ENCODE measurements at regions not wholly inside any gene's neighbourhood (a gene's known extent, or its start where the extent isn't known, plus 50 kb on each side); places are given as distances from the start of the nearest gene placed in this dataset.

DNA sequence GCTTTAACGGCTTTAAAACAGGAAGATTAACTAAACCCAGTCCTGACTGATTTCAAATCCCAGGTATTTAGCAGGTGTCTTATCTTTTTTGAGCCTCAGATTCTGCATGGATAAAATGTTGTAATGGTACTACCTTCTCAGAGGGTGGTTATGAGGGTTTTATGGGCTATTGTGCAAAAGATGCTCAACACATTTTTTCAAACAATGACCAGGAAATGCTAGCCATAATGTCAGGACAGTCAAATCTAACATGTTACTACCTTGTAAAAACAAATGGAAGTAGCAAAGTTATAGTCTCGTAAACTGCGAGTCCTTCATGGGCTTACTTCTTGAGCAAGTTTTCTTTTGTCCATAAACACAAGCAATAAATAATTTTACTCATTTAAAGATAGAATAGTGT is 162.1 kb upstream of the TFPI start (continued):
- no peak for TF ChIP-seq CREB1 (IDR thresholded peaks at IDR 0.05)

DNA sequence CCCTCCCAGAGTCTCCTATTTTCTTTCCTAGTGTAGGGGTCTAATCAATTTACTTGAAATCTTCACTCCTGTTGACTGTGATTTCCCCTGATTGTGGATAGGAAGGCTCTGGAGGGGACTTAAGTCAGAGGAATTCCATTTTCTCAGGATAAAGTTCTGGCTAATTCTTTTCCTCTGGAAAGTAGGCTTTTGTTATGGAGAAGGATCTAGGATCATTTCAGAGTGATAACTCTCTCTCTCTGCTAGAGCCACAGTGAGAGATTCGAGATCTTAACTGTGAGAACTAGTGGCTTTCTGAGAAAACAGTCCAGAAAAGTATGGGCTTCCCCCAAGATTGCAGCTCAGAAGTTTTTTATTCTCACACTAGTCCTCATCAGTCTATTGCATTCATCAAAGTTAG is 163.9 kb upstream of the TFPI start:
- DNase-seq (ENCODE audit: low read depth in 1 of 2, low spot score in 2 of 2) (no peak), FAIRE-seq (no peak)
- H3K23ac ChIP-seq (ENCODE audit: insufficient read length): no peak overlapping the region
- peaks cover 0 to 8% (median 2%) of the 10 kb centered on the region in 4 experiments; a peak in 3 of 7 replicates for H3K4me1 ChIP-seq (replicated peaks in 1 of 4; ENCODE audit: control insufficient read depth in 3 of 4, insufficient read depth in 4 of 4, low read length in 3 of 4)
- H2BK20ac ChIP-seq (ENCODE audit: low read length): peak overlapping the region; percentile 6
- no peak overlapping the region for H3K4me3 ChIP-seq (ENCODE audit: extremely low read depth in 1 of 4, insufficient read depth in 2 of 4, low read depth in 3 of 4, low read length in 4 of 4)
- H3K36me3 ChIP-seq (ENCODE audit: control insufficient read depth in 2 of 4, insufficient read depth in 4 of 4, low read length in 3 of 4): peaks cover 0 to 5% (median 0%) of the 10 kb centered on the region in 4 experiments; a peak in 3 of 8 replicates
- no peak overlapping the region for H3K56ac ChIP-seq (replicated peaks; ENCODE audit: insufficient read length, low read depth, low read length)
- no peak overlapping the region for H3K9ac ChIP-seq (replicated peaks in 1 of 4; ENCODE audit: extremely low read depth in 1 of 4, low read depth in 3 of 4, low read length in 3 of 4)
- H4K91ac ChIP-seq (replicated peaks; ENCODE audit: insufficient read length, low read length): no peak overlapping the region
- H3K23me2 ChIP-seq (ENCODE audit: low read depth, low read length): no peaks in the 10 kb centered on the region
- no peaks in the 10 kb centered on the region for H4K20me1 ChIP-seq (replicated peaks in 1 of 2; ENCODE audit: control insufficient read depth in 1 of 2, insufficient read depth in 2 of 2, low read length in 2 of 2)
- no peaks in the 10 kb centered on the region for H3K79me2 ChIP-seq (ENCODE audit: control insufficient read depth in 1 of 2, insufficient read depth in 2 of 2, low read length in 2 of 2)
- H3K27ac ChIP-seq (ENCODE audit: low read depth, low read length): no peak overlapping the region
- CTCF ChIA-PET (ENCODE audit: partially characterized antibody): no interaction called here
- no peak overlapping the region for H2AK5ac ChIP-seq (ENCODE audit: low read depth, low read length)
- no peak overlapping the region for H4K5ac ChIP-seq (ENCODE audit: insufficient read length, low read depth, low read length)
- H2BK120ac ChIP-seq (replicated peaks; ENCODE audit: low read depth, low read length): no peak overlapping the region
- H3K4ac ChIP-seq (replicated peaks; ENCODE audit: insufficient read length, low read depth, low read length): no peak overlapping the region
- POLR2A ChIA-PET (ENCODE audit: partially characterized antibody): no interaction called here
- H2BK12ac ChIP-seq (ENCODE audit: low read depth, low read length): no peak overlapping the region
- no peak overlapping the region for H2BK15ac ChIP-seq (ENCODE audit: low read length)
- H2BK5ac ChIP-seq (ENCODE audit: low read depth, low read length): no peak overlapping the region
- H3K18ac ChIP-seq (ENCODE audit: extremely low read depth, low read length): no peak overlapping the region
- H3K14ac ChIP-seq (ENCODE audit: insufficient read length): no peak overlapping the region
- H3K9me3 ChIP-seq (ENCODE audit: insufficient read depth in 2 of 2, low read depth in 1 of 2, low read length in 1 of 2): peaks cover 7 to 15% of the 10 kb centered on the region in 2 experiments; a peak in 2 of 4 replicates
- no peaks in the 10 kb centered on the region for H3K79me1 ChIP-seq (ENCODE audit: low read depth, low read length)
- no peak overlapping the region for H4K8ac ChIP-seq (ENCODE audit: extremely low read depth, insufficient read depth, low read length)
- WGBS, 2 experiments (ENCODE audit: extremely low coverage in 1 of 2, insufficient coverage in 1 of 2, insufficient read length in 1 of 2, insufficient replicate concordance in 2 of 2, low coverage in 1 of 2, low lambda C conversion rate in 2 of 2, missing lambda C conversion rate in 1 of 2): 75% methylated on average over 1 of the region's 1 CpG; no CpG with 5 or more reads in 1 of the 2 experiments
- H3K27me3 ChIP-seq (replicated peaks in 1 of 4; ENCODE audit: control insufficient read depth in 3 of 4, extremely low read depth in 1 of 4, insufficient read depth in 3 of 4, low read length in 3 of 4): no peaks in the 10 kb centered on the region
- H3K4me2 ChIP-seq (ENCODE audit: insufficient read depth in 1 of 2, low read depth in 2 of 2, low read length in 2 of 2): no peak overlapping the region; a peak in 1 of 4 replicates
- H2AFZ ChIP-seq (ENCODE audit: low read length): no peak overlapping the region
- TF ChIP-seq TEAD4 (IDR thresholded peaks at IDR 0.05; ENCODE audit: low read depth, low read length) (no peak), CHD2 (IDR thresholded peaks at IDR 0.05; ENCODE audit: low read length) (no peak), POLR2AphosphoS5 (IDR thresholded peaks at IDR 0.05; ENCODE audit: low read depth, low read length) (no peak), EZH2 (IDR thresholded peaks at IDR 0.05; ENCODE audit: low read depth, low read length, severe bottlenecking) (no peak), CREB1 (IDR thresholded peaks at IDR 0.05) (no peak), KDM5A (IDR thresholded peaks at IDR 0.05; ENCODE audit: low read length) (no peak), NRF1 (IDR thresholded peaks at IDR 0.05; ENCODE audit: low read depth, low read length) (no peak)
- TF ChIP-seq, protein P1, sequence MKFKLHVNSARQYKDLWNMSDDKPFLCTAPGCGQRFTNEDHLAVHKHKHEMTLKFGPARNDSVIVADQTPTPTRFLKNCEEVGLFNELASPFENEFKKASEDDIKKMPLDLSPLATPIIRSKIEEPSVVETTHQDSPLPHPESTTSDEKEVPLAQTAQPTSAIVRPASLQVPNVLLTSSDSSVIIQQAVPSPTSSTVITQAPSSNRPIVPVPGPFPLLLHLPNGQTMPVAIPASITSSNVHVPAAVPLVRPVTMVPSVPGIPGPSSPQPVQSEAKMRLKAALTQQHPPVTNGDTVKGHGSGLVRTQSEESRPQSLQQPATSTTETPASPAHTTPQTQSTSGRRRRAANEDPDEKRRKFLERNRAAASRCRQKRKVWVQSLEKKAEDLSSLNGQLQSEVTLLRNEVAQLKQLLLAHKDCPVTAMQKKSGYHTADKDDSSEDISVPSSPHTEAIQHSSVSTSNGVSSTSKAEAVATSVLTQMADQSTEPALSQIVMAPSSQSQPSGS (IDR thresholded peaks at IDR 0.05; ENCODE audit: low read length): no peak
- TF ChIP-seq, protein P2, sequence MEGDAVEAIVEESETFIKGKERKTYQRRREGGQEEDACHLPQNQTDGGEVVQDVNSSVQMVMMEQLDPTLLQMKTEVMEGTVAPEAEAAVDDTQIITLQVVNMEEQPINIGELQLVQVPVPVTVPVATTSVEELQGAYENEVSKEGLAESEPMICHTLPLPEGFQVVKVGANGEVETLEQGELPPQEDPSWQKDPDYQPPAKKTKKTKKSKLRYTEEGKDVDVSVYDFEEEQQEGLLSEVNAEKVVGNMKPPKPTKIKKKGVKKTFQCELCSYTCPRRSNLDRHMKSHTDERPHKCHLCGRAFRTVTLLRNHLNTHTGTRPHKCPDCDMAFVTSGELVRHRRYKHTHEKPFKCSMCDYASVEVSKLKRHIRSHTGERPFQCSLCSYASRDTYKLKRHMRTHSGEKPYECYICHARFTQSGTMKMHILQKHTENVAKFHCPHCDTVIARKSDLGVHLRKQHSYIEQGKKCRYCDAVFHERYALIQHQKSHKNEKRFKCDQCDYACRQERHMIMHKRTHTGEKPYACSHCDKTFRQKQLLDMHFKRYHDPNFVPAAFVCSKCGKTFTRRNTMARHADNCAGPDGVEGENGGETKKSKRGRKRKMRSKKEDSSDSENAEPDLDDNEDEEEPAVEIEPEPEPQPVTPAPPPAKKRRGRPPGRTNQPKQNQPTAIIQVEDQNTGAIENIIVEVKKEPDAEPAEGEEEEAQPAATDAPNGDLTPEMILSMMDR (IDR thresholded peaks at IDR 0.05; ENCODE audit: control extremely low read depth in 1 of 3, insufficient read depth in 1 of 3, low read depth in 1 of 3, low read length in 3 of 3): no peak

All from H1 (cell line).